ENCODE measurements at regions not wholly inside any gene's neighbourhood (a gene's known extent, or its start where the extent isn't known, plus 50 kb on each side); places are given as distances from the start of the nearest gene placed in this dataset.

GRCh38 chr18:79597831-79598632, 81.6 kb upstream of the CTDP1 start:
- TF ChIP-seq CTCF (IDR thresholded peaks at IDR 0.05) (no peak), POLR2A (IDR thresholded peaks at IDR 0.05) (no peak)
